ENCODE measurements at regions not wholly inside any gene's neighbourhood (a gene's known extent, or its start where the extent isn't known, plus 50 kb on each side); places are given as distances from the start of the nearest gene placed in this dataset.
"Not testable (repeated sequence)": the region's sequence is repeated elsewhere in the genome, so short reads cannot be mapped to it uniquely, and the experiment has no call there.

DNA sequence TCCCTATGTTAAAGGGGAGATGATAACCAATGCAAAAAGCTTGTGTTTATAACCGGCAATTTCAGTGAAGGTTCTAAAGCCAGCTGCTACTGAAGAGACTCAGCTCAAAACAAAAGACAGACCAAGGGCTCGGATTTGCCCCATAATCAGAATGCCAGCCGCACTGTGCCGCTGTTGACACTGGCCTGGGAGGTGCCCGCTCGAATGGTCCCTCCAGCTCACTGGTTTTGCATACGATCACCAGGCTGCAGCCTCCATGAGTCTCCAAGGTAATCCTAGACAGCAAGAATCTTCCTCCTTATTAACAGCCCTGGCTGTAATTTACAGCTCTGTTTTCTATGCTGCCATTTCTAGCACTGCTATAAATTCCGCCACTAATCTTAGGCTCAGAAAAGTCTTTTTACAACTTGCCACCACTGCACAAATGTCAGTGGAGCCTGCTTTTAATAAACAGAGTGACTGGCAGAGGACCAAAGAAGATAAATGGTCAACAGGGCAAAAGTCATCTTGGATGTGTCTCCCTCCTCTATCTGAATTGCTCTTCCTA, 155.7 kb upstream of the SH3BP4 start:
- DNase-seq: no peak

DNA sequence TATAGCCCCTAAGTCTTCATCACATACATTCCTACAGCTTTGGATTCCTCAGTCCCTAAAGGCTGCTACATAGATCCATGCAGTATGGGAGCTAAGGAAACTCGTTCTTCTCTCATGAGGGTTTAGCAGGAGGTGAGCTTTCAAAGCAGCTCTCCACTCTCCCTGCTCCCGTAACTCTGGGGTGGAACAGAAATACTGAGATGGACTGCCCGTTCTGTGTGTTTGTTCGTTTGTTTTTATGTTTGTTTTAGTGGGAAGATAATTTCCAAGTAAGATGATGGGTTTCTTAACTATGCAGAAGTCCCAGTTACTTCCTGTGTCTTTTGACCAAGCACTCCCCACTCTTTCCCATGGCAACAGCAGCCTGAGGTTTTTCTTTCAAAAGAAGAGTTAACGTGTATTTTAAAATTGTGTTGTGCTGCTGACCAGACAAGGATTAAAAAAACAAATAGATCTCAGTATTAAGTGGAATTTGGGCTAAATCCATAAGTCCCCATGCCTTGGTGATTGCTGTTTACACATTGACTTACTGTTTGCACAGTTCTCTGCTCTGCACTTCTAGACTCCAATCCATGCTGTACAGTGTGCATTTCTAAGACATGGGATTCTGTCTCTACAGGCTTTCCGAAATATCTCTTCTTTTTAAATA, 156.4 kb upstream of the SH3BP4 start:
- no peak for DNase-seq

DNA sequence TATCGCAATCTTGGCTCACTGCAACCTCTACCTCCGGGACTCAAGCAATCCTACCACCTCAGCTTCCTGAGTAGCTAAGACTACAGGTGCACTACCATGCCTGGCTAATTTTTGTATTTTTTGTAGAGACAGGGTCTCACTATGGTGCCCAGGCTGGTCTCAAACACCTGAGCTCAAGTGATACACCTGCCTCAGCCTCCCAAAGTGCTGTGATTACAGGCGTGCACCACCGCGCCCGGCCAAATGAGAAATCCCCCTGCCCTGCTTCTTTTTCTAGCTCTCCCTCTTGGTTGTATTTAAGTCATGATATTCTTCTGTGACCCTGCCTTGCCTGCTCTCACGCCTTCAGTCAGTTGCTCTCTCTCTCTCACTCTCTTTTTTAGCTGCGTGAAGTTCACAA, 157.0 kb upstream of the SH3BP4 start:
- DNase-seq: no peak

DNA sequence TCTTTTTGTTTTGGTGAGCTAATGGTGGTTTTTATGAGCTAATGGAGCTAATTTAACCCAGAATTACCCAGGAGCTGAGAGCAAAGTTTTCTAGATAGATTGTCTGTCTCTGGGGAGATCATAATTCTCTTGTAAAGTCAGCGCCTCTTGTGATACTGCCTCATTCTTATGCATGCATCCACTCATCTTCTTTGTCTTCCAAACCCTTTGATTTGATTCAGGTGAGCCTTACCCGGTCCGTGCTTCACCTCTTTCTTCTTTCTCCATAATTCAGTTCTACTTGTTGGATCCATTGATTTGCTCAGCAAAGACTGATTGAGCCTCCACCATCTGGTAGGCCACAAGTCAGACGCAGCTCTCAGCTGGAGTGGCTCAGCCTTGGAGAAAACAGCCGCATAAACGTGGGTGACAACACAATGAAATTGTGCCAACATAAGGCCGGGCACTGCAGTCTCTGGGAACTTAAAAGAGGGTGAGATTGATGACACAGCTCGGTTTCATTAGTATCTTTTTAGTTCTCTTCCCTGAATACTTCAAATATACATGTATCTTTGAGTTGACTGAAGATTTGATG, 158.5 kb upstream of the SH3BP4 start:
- DNase-seq: no peak

DNA sequence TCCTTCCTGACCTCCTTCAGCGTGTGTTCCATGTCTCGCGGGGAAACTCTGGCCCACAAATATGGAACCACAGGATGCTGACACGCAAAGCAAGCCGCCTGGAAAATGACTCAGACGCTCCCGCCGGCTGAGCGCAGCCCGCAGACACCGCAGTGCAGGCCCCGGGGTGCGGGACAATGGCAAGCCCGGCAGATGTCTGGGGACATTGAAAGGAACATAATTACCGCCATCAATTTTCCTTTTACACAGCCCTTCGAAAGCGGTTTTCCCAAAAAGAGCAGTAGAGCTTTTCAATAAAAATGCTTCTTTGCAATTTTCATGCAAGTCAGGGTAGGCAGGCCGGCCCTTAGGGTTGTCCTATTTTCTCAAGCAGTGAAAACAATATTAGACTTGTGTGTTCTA, 159.2 kb upstream of the SH3BP4 start:
- DNase-seq: no peak

DNA sequence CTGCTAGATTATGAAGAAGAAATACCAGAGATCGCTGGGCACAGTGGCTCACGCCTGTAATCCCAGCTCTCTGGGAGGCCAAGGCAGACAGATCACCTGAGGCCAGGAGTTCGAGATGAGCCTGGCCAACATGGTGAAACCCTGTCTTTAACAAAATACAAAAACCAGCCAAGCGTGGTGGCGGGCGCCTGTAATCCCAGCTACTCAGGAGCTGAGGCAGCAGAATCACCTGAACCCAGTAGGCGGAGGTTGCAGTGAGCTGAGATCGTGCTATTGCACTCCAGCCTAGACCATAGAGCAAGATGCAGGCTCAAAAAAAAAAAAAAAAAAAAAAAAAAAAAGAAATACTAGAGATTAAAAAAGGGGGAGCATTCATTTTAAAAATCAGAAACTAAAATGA, 159.7 kb upstream of the SH3BP4 start:
- DNase-seq: not testable (repeated sequence)

DNA sequence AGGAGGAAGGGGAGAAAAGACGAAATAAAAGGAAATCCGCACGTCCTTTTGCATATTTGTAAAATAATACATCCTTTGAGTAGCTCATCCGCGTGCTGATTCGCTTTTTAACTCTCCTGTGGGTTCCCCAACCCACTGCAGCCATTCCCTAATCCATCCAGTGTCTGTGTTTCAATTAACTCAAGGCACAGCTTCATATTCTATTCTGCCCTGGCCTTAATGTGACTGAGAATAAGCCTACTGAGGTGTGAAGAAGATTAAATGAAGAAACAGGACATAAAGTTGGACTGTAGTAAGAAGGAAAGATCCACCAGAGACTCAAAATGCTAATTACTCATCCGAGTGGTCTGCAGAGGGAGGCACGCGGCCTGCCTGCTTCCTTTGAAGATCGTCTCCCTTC, 161.4 kb upstream of the SH3BP4 start:
- no peak for DNase-seq

DNA sequence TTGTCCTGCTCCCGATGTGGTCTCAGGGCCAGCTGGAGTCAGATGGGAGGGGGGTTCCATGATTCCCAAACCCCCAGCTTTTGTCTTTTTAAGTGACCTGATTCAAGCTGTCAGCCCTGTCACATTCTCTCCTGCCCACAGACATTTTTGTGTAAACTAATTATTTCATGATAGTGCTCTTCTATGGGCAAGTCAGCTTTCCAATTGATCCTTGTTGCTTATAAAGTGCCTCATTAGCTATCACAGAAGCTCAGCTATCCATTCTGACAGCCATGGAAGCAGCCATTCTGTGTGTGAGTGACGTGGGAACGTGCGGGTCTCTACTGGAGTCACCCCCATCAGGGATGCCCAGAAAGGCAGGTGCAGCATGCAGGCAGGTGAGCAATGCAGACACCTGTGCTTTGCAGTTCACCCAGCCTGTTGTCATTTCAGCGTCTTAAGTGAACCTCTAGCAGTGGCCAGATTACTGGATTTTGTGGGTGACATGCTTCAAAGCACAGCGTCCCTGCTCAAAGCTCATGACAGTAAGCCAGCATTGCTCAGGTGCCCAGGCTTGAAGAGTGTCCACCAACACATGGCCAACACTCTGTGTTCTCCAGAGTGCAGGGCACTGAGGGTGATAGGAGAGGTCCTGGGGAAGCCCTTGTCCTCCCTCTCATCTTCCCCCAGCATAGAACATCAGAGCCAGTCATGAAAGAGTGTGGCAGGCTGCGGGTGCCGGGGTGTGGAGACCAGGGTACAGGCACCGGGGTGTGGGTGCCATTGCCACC, 162.1 kb upstream of the SH3BP4 start:
- DNase-seq: no peak

DNA sequence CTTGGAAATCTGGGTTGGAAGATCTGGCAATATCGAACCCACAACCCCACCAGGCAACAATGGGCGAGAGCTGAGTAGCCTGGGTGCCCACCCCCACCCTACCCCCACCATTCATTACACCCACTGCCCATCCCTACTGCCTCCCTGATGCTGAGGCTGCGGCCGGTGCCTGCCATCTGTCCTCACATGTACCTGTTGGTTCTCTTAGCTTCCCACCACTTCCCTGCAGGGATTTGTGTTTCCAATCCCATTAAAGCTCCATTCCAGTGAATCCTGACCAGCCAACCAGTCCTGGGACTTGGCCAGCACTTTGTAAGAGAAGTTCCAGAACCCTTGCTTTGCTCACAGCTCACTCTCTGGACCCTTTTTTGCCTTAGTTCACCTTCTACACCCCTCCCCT, 163.0 kb upstream of the SH3BP4 start:
- DNase-seq: no peak

DNA sequence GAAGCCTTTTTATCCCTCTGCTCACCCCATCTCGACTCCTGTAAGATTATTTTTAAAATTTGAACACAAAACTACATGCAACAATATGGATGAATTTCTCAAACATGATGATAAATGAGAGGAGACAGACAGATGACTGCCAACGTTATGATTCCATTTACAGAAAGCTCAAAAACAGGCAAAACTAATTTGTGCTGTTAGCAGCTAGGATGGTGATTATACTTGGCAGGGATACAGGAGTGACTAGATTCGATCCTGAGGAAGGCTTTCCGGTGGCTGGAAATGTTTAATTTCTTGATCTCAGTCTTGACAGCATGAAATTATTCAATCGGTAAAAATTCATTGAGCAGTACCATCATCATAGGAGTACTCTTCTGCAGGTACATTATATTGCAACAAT, 163.4 kb upstream of the SH3BP4 start:
- DNase-seq: no peak

DNA sequence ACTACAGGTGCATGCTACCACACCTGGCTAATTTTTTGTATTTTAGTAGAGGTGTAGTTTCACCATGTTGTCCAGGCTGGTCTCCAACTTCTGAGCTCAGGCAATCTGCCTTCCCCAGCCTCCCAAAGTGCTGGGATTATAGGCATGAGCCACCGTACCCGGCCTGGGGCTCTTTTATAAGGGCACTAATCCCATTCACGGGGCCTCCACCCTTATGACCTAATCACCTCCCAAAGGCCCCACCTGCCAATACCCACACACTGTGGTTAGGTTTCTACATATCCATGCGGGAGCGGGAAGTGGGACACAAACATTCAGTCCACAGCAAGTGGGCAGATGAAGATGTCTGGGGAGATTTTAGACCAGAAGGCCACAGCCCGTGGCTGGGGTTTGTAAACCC, 164.7 kb upstream of the SH3BP4 start:
- no peak for DNase-seq

DNA sequence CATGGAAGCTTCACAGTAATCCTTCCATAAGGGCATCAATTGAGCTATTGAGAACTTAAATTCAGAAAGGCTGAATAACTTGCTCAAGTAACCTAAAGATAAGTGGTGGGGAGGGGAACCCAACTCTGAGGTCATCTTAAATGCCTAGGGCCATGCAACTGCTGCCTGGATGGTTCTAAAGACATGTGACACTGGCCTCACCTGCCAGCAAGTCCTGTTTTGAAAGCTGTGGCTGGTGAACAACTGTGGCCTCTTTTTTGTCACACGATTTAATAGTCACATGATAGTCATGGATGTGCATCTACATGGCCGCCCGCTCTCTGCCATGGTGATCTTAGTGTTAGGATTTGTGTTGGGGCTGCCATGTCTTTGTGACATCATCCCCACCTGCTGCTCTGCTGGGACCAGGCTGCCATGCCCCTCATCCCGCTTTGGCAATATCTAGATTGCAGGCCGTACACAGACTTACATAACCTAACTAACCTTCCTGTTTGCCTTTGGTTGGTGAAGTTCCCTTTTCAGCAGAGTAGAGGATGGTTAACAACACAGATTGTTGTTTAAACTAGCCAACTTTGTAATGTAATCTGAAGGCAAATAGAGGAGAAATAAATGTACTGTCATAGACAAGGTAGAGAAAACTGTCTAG, 177.9 kb upstream of the SH3BP4 start:
- no peak for DNase-seq

DNA sequence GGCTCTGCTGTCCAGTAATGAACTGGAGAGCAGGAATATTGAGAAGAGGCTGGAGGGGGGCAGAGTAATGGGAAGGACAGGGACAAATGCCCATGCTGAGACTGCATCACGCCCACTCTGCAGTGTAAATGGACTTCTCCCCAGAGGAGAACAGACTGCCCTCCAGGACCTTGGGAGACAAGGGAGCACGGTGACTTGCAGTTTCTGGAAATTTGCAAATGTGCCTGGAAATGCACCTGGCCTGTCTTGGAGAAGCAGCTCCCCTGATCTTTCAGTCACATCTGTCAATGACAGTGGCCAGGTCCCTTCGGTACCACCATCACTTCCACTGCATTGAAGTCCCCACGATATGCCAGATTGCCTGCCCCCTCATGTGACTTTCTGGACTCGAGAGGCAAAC, 178.7 kb upstream of the SH3BP4 start:
- DNase-seq: no peak

DNA sequence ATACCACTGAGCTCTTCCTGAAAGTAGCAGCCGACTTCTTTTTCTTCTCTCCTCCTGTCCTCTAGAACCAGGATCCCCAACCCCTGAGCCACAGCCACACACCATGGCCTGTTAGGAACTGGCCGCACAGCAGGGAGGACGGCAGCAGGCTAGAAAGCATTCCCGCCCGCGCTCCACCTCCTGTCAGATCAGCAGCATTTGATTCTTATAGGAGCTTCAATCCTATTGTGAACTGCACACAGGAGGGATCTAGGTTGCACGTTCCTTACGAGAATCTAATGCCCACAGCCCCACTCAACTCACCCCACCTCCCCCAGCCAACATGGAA, 179.1 kb upstream of the SH3BP4 start:
- DNase-seq: no peak

DNA sequence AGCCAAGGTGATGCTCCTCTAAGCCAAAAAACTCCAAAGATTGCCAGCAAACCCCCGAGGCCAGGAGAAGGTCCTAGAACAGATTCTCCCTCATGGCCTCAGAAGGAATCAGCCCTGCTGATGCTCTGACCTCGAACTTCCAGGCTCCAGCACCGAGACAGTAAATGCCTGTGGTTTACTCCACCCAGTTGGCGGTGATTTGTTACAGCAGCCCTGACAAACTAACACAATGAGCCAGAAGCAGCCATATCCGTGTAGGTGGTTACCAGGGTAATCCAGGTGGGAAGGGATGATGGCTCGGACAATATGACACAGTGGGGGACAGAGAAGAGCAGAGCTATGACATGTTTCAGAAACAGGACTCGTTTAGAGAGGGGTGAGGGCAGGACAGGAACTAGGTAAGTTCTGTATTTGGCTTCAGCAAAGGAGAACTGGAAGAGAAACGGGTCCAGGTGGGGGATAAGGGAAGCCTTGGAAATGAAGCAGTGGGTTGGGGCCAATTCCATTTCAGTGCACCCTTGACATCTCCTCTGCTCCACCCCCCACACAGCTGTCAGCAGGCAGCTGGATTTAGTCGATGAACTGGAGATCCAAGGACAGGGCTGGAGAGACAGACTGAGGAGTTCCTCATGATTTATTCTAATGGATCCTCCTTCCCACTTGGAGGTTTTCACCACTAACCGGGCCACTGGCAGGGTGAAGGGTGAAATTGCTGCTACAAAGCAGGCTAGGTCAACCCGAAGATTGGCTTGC, 179.7 kb upstream of the SH3BP4 start:
- no peak for DNase-seq

DNA sequence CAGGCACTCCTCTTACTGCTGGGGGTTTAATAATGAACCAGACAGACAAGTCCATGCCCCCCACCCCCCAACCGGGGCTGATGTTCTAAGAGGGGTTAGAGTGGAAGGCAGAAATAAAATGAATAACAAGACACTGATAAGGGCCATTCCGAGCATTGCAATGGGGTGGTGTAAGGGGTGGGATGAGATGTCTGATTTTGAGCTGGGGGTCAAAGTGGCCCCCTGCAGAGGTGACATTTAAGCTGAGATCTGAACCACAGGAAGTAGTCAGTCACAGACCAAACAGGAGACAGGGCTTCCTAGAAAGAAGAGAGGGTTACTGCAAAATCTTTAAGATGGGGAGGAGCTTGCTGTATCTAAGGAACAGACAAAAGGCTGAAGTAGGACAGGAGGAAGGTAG, 180.6 kb upstream of the SH3BP4 start:
- no peak for DNase-seq

DNA sequence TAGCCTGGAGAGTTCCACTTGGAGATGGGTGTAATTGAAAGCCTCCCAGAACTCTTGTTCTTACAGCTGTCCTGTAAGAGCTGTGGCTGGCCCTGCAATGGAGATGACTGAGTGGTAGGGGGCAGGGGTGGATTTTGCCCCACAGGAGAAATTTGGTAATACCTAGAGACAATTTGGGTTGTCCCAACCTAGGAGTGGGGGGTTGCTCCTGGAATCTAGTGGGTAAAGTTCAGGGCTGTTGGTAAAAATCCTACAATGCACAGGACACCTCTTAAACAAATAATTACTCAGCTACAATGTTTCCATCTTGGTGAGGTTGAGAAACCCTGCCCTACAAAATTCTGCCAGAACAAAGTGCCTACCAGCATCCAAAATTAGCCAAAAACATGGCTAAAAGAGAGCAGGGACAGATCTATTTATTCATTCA, 181.1 kb upstream of the SH3BP4 start:
- DNase-seq: no peak

DNA sequence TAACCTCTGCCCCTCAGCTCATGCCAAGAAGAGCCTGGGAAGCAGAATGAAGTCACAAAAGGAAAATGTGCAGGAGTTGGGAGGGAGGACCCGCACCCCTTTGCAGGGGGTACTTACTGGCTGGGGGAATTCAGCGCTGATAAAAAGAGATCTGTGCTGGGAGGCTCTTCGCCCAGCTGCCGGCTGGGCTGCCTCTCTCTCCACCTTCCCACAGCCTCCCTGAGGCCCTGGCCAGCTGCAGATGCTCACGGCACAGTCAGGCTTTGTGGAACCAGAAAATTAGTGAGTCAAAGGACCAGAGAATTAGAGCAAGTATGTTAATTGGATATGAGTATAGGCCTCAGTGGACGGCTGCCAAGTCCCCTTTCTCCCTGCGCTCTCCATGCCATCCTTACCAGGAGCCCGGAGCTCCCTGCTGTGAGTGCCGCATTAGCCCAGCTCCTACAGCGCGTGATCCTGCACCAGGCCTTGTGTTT, 181.7 kb upstream of the SH3BP4 start:
- no peak for DNase-seq

DNA sequence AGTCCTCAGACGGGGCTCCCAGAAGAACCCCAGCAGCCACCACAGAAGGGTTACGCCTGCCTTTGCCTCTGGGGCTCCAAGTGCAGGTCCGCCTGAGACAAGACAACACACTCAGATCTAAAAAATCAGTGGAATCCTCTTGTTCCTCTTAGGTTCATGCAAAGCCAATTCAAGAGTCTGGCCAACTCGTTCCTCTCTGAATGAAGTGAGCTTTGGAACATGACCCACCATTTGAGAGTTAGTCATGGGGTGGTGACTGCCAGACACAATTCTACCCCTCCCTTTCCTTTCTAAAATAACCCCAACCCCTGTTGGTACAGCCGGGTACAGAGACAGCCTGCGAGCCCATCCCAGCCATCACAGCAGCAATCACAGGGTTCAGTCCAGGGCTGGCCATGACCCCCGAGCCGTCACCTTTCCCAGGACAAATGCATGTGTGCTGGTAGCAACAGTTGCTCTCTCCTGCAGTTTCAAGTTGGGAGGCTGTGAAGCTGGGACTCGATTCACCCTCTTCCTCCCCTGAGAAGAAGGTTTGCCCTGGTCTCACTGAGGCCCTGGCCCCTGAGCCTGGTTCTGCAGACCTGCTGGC, 183.1 kb upstream of the SH3BP4 start:
- DNase-seq: no peak

DNA sequence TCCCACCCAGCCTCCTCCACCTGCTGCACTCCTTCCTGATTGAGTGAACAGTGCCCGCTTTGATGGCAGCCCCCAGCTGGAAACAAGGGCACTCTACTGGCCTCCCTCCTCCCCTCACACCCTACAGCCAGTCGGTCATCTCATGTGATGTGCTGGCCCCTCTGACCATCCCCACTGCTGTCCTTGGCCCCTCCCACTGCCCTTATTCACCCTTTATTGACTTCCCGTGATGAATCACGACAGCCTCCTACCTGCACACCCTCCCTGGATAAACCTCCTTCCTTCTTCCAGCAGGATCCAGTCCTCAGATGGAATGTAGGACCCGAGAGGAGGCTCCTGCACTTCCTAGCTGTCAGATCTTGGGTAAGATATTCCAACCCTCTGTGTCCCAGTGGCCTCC, 186.5 kb upstream of the SH3BP4 start:
- DNase-seq: no peak

DNA sequence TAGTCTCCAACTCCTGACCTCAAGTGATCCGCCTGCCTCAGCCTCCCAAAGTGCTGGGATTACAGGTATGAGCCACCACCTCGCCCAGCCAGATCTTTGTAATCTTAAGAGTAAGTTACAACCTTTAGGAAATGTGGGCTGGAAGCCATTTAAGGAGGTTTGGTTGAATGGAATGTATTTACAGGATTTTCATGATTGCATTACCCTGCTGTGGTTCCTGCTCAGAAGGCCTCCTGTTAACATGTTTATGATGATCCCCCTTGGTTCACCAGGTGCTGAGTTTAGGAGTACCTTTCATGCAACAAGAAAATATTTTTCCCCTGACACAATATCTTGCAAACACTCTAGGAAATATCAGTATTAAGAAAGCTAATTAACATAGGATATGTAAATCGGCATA, 187.4 kb upstream of the SH3BP4 start:
- DNase-seq: no peak
